Gastrocnemius medialis (tissue), 4 donors: ENCODE measurements at regions not wholly inside any gene's neighbourhood (a gene's known extent, or its start where the extent isn't known, plus 50 kb on each side); places are given as distances from the start of the nearest gene placed in this dataset.

ENCODE experiments used
- ATAC-seq, 2 donors: fragments of 150-250 bp; one replicate each; pipeline ENCODE4 v1.9.1; 2016
- DNase-seq, 2 donors: peaks; one replicate each; pipeline ENCODE4 v3.0.0-alpha.2; 2019
- H3K27ac ChIP-seq, 4 donors: fragments of 200-600 bp; sonication (generic); 1 replicate in 1 of 4; 2 replicates in 3 of 4; pipeline ENCODE4 v1.5.1; 2016 to 2018; ENCODE audit warnings: mild to moderate bottlenecking in 2 of 4, moderate library complexity in 1 of 4
- H3K27me3 ChIP-seq, 3 donors: fragments of 200-600 bp; sonication (generic) in 2 of 3; 1 replicate in 1 of 3; 2 replicates in 2 of 3; pipeline versions ENCODE4 v1.5.1 to v1.6.0; 2016 to 2019; ENCODE audit warnings: mild to moderate bottlenecking in 1 of 3, moderate library complexity in 1 of 3
- H3K36me3 ChIP-seq, 2 donors: fragments of 200-600 bp; sonication (generic) in 1 of 2; one replicate each; pipeline ENCODE4 v1.5.1; 2017 to 2018
- H3K4me1 ChIP-seq, 2 donors: fragments of 200-600 bp; sonication (generic) in 1 of 2; one replicate each; pipeline ENCODE4 v1.5.1; 2016 to 2017; ENCODE audit warnings: mild to moderate bottlenecking in 2 of 2
- H3K4me3 ChIP-seq, 4 donors: fragments of 200-600 bp; sonication (generic) in 3 of 4; 1 replicate in 1 of 4; 2 replicates in 3 of 4; pipeline ENCODE4 v1.5.1; 2016 to 2019; ENCODE audit warnings: mild to moderate bottlenecking in 2 of 4
- H3K9me3 ChIP-seq, 3 donors: fragments of 200-600 bp; sonication (generic) in 2 of 3; 1 replicate in 1 of 3; 2 replicates in 2 of 3; pipeline ENCODE4 v1.5.1; 2016 to 2019
- CTCF ChIP-seq, 5 experiments: fragments of 450-650 bp in 3 of 5; fragments of 200-600 bp in 2 of 5; sonication (generic) in 2 of 5; IDR thresholded peaks in 4 of 5; conservative IDR thresholded peaks in 1 of 5; 1 replicate in 4 of 5; 2 replicates in 1 of 5; pipeline ENCODE4 v1.5.1; 2016 to 2019; ENCODE audit warnings: antibody characterized with exemption in 5 of 5, mild to moderate bottlenecking in 3 of 5, moderate library complexity in 3 of 5
- POLR2A ChIP-seq, 2 donors: fragments of 450-650 bp; IDR thresholded peaks; one replicate each; pipeline ENCODE4 v1.6.1; 2017; ENCODE audit warnings: antibody characterized with exemption in 2 of 2, mild to moderate bottlenecking in 2 of 2, moderate library complexity in 2 of 2
- in situ Hi-C, 4 donors: fragments of 200-750 bp; cut with MboI; loops; one replicate each; pipeline versions ENCODE4 v1.15.0 to v1.8.0; 2017; ENCODE audit warnings: low sequenced_read_pairs in 4 of 4
- intact Hi-C: fragments of 100-400 bp; cut with DNase I; formaldehyde crosslinking; loops from one replicate; pipeline ENCODE4 v1.15.1; 2023; ENCODE audit warnings: low total_unique reads

DNA sequence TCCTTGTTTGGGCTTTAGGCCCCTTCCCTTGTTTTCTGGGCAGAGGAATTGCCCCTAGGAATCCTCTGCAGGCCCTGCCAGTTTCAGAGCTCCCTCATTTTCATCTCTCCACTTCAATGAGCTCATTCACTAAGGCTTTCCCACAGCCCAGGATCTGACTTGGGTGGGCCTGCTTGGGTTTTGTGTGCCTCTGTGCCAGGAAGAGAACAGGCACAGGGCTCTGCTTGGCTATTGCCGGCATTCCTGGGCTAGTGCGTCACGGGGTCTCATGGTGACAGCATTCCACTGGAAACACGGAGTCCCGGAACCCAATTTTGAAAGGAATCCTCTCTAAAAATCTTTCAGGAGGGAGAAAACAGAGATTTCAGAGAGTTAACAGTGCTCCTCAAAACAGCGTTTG is 150.5 kb downstream of the VCX3A start:
- DNase-seq (no peak), ATAC-seq (no peak)
- intact Hi-C loops (no loop called here), in situ Hi-C loops (no loop called here)
- Histone ChIP-seq H3K36me3 (no peaks in the 10 kb centered on the region), H3K27me3 (no peaks in the 10 kb centered on the region), H3K4me1 (no peaks in the 10 kb centered on the region), H3K4me3 (no peak overlapping the region), H3K9me3 (no peaks in the 10 kb centered on the region), H3K27ac (no peak overlapping the region)
- no peak for TF ChIP-seq CTCF (IDR thresholded peaks at IDR 0.05 in 4 of 5, conservative IDR thresholded peaks at IDR 0.05 in 1 of 5)
- no peak for TF ChIP-seq POLR2A (IDR thresholded peaks at IDR 0.05)

DNA sequence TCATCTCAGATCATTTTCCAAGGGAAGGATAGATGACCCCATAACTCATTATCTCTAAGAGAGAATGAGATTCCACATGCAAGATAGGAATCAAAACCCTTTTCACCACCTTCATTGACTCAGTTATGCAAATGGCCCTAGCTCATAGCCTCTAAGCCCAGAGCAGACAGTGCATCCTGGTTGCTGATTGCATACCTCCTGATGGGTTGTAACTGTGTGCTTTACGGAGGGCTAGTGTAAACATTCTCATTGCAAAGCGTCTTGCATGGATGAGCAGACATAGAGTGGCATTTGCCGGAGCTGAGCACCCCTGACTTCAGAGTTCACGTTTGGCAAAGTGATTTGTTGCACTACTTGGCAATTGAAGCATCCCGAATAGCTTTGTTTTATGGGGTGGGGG is 151.0 kb downstream of the VCX3A start:
- Histone ChIP-seq H3K27me3 (no peaks in the 10 kb centered on the region), H3K9me3 (no peaks in the 10 kb centered on the region), H3K36me3 (no peaks in the 10 kb centered on the region), H3K27ac (no peak overlapping the region), H3K4me1 (no peaks in the 10 kb centered on the region), H3K4me3 (no peak overlapping the region)
- intact Hi-C loops (loop anchor here (2.0 kb wide), 1 partner anchor 23 kb away; no protein-coding TSS in a partner anchor), in situ Hi-C loops (no loop called here)
- DNase-seq (no peak), ATAC-seq (no peak)
- no peak for TF ChIP-seq POLR2A (IDR thresholded peaks at IDR 0.05)
- no peak for TF ChIP-seq CTCF (IDR thresholded peaks at IDR 0.05 in 4 of 5, conservative IDR thresholded peaks at IDR 0.05 in 1 of 5)

- H3K27ac ChIP-seq: no peak overlapping the region
These were observed 151.4 kb downstream of the VCX3A start for GRCh38 chrX:6383488-6383887.

DNA sequence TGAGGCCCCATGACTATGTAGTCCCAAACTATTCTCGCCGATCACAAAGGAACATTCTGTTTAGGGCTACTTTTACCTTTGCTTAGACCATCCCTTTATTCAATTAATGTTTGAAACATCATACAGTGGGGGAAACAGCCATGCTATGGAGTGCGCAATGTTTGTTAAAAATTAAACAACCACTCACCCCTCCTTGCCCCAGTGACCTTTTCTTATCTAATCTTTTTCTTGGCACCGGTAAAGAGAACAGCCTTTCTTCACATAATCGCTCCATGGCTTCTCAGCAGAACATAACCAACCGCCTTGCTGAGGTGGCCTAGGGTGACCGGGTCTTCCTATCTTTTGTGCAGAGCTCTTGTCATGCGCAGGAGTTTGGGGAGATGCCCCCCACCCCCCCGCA is 152.6 kb downstream of the VCX3A start:
- Histone ChIP-seq H3K9me3 (no peaks in the 10 kb centered on the region), H3K4me3 (no peak overlapping the region), H3K36me3 (no peaks in the 10 kb centered on the region), H3K27ac (no peak overlapping the region), H3K4me1 (no peaks in the 10 kb centered on the region), H3K27me3 (no peaks in the 10 kb centered on the region)
- intact Hi-C loops: loop anchor here (2.0 kb wide), 1 partner anchor 21 kb away; no protein-coding TSS in a partner anchor
- in situ Hi-C loops: no loop called here
- no peak for DNase-seq
- TF ChIP-seq CTCF (IDR thresholded peaks at IDR 0.05 in 4 of 5, conservative IDR thresholded peaks at IDR 0.05 in 1 of 5): no peak
- no peak for ATAC-seq

More at GRCh38 chrX:6383488-6383887, 151.4 kb downstream of the VCX3A start:
- intact Hi-C loops (loop anchor here (2.0 kb wide), 1 partner anchor 23 kb away; no protein-coding TSS in a partner anchor), in situ Hi-C loops (no loop called here)
- no peaks in the 10 kb centered on the region for H3K9me3 ChIP-seq
- H3K27me3 ChIP-seq: no peaks in the 10 kb centered on the region
- no peaks in the 10 kb centered on the region for H3K4me1 ChIP-seq
- TF ChIP-seq POLR2A (IDR thresholded peaks at IDR 0.05) (no peak), CTCF (IDR thresholded peaks at IDR 0.05 in 4 of 5, conservative IDR thresholded peaks at IDR 0.05 in 1 of 5) (no peak)
- DNase-seq: no peak
- H3K4me3 ChIP-seq: no peak overlapping the region
- no peak for ATAC-seq
- H3K36me3 ChIP-seq: no peaks in the 10 kb centered on the region

- ATAC-seq: no peak
- no peak overlapping the region for H3K4me3 ChIP-seq
- DNase-seq: no peak
- H3K27ac ChIP-seq: no peak overlapping the region
- H3K9me3 ChIP-seq: no peaks in the 10 kb centered on the region
- TF ChIP-seq CTCF (IDR thresholded peaks at IDR 0.05 in 4 of 5, conservative IDR thresholded peaks at IDR 0.05 in 1 of 5): no peak
- TF ChIP-seq POLR2A (IDR thresholded peaks at IDR 0.05): no peak
- H3K36me3 ChIP-seq: no peaks in the 10 kb centered on the region
- no peaks in the 10 kb centered on the region for H3K27me3 ChIP-seq
- intact Hi-C loops (no loop called here), in situ Hi-C loops (no loop called here)
- no peaks in the 10 kb centered on the region for H3K4me1 ChIP-seq
These were observed 148.6 kb upstream of the NLGN4X start for GRCh38 chrX:6377103-6377764.
